ENCODE measurements at regions not wholly inside any gene's neighbourhood (a gene's known extent, or its start where the extent isn't known, plus 50 kb on each side); places are given as distances from the start of the nearest gene placed in this dataset.
"Not testable (repeated sequence)": the region's sequence is repeated elsewhere in the genome, so short reads cannot be mapped to it uniquely, and the experiment has no call there.

GRCh38 chr19:27892500-27892899, 1320.5 kb downstream of the UQCRFS1 start:
- no peak for DNase-seq

- DNase-seq: no peak
Measured at GRCh38 chr19:27891411-27891810, 1321.5 kb downstream of the UQCRFS1 start.

- no peak for DNase-seq
Measured at GRCh38 chr19:27890696-27891095, 1322.3 kb downstream of the UQCRFS1 start.

GRCh38 chr19:27890206-27890605, 1322.7 kb downstream of the UQCRFS1 start:
- DNase-seq: no peak

GRCh38 chr19:27889156-27889555, 1323.8 kb downstream of the UQCRFS1 start:
- DNase-seq: no peak

- DNase-seq: no peak
Measured at GRCh38 chr19:27887946-27888345, 1325.0 kb downstream of the UQCRFS1 start.

GRCh38 chr19:27885359-27885758, 1327.6 kb downstream of the UQCRFS1 start:
- DNase-seq: no peak

- no peak for DNase-seq
Measured at GRCh38 chr19:27884376-27884775, 1328.6 kb downstream of the UQCRFS1 start.

GRCh38 chr19:27881213-27881612, 1331.7 kb downstream of the UQCRFS1 start:
- DNase-seq: no peak

- DNase-seq: no peak
Measured at GRCh38 chr19:27876976-27877512, 1335.9 kb downstream of the UQCRFS1 start.

GRCh38 chr19:27876489-27876888, 1336.5 kb downstream of the UQCRFS1 start:
- DNase-seq: no peak

GRCh38 chr19:27872370-27872769, 1340.6 kb downstream of the UQCRFS1 start:
- DNase-seq: no peak

- DNase-seq: no peak
Measured at GRCh38 chr19:27870293-27870692, 1342.7 kb downstream of the UQCRFS1 start.

- no peak for DNase-seq
Measured at GRCh38 chr19:27868007-27868406, 1344.9 kb downstream of the UQCRFS1 start.

GRCh38 chr19:27865927-27866777, 1346.8 kb downstream of the UQCRFS1 start:
- DNase-seq: no peak

- DNase-seq: no peak
Measured at GRCh38 chr19:27861411-27861975, 1351.5 kb downstream of the UQCRFS1 start.

GRCh38 chr19:27860309-27860934, 1352.5 kb downstream of the UQCRFS1 start:
- DNase-seq: no peak

- no peak for DNase-seq
Measured at GRCh38 chr19:27859689-27860088, 1353.3 kb downstream of the UQCRFS1 start.

- no peak for DNase-seq
Measured at GRCh38 chr19:27858981-27859581, 1353.9 kb downstream of the UQCRFS1 start.

GRCh38 chr19:27852931-27853330, 1360.0 kb downstream of the UQCRFS1 start:
- DNase-seq: not testable (repeated sequence)

GRCh38 chr19:27851543-27852060, 1361.3 kb downstream of the UQCRFS1 start:
- DNase-seq: no peak

- DNase-seq: no peak
Measured at GRCh38 chr19:27851002-27851481, 1361.9 kb downstream of the UQCRFS1 start.

GRCh38 chr19:27846944-27847343, 1366.0 kb downstream of the UQCRFS1 start:
- DNase-seq: no peak
